ENCODE measurements at regions not wholly inside any gene's neighbourhood (a gene's known extent, or its start where the extent isn't known, plus 50 kb on each side); places are given as distances from the start of the nearest gene placed in this dataset.

DNA sequence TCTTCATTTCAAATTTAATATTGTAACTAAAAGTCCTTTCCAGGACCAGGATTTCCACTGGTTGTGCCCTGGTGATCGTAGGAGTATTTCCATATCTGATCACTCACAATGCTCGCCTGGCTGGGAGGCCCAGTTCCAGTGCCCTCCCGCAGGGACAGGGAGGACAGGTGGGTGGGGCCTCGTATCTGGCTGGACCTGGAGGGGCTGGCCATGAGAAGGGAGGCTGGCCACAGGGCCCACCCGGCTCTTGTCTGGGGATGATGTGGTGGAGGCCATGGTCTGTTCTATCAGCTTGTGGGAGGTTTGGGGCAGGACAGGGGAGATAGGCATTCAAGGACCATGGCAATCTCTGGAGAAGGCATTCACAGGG is 286.4 kb downstream of the GADD45G start:
- intact Hi-C loops (cut with DNase I, micrococcal nuclease): no loop called here
- ATAC-seq (no peak), DNase-seq (no peak)
- TF ChIP-seq, protein P1, sequence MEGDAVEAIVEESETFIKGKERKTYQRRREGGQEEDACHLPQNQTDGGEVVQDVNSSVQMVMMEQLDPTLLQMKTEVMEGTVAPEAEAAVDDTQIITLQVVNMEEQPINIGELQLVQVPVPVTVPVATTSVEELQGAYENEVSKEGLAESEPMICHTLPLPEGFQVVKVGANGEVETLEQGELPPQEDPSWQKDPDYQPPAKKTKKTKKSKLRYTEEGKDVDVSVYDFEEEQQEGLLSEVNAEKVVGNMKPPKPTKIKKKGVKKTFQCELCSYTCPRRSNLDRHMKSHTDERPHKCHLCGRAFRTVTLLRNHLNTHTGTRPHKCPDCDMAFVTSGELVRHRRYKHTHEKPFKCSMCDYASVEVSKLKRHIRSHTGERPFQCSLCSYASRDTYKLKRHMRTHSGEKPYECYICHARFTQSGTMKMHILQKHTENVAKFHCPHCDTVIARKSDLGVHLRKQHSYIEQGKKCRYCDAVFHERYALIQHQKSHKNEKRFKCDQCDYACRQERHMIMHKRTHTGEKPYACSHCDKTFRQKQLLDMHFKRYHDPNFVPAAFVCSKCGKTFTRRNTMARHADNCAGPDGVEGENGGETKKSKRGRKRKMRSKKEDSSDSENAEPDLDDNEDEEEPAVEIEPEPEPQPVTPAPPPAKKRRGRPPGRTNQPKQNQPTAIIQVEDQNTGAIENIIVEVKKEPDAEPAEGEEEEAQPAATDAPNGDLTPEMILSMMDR (IDR thresholded peaks at IDR 0.05): no peak
- no peaks in the 10 kb centered on the region for H3K36me3 ChIP-seq (ENCODE audit: low read depth)
- no peaks in the 10 kb centered on the region for H3K9me3 ChIP-seq
- no peak overlapping the region for H3K4me3 ChIP-seq
- peaks cover 2% of the 10 kb centered on the region for H3K4me1 ChIP-seq (ENCODE audit: low read depth)

DNA sequence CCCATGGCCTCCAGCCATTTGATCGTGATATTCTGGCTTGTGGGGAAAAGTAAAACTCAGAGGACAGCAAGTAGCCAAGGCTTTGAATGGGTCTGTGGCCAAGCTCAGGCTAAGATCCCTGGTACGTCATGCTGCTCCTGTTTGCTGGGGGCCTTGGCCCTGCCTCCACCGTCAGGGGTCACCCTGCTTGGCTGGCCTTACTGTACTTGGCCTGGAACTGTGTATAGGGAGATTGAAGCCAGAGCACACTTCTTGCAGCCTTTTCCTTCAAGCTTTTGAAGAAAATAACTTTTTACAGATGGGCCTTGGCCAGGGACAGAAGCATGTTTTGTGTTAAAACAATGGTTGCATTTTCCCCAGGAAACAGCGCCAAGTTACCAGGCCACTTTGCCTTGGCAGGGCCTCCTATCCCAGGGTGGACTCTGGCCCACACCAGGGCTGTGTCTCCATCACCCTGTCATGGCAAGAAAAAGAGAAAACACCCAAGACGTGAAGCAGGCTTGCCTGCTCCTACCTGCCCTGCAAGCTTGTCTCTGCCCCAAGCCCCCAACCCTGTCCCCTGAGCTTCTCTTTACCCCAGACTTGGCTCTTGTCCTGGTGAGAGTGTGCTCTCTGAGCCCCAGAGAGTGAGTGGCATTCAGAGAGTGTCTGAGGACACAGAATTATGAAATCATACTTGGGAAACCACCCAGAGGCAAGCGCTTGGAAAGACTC is 286.9 kb downstream of the GADD45G start:
- Histone ChIP-seq H3K36me3 (ENCODE audit: low read depth) (no peaks in the 10 kb centered on the region), H3K9me3 (no peaks in the 10 kb centered on the region), H3K4me1 (ENCODE audit: low read depth) (peaks cover 2% of the 10 kb centered on the region), H3K4me3 (no peak overlapping the region)
- TF ChIP-seq, protein P1 (IDR thresholded peaks at IDR 0.05): no peak
- ATAC-seq: peak; percentile 47
- DNase-seq: peak in 1 of 3 donors; percentile 31
- intact Hi-C loops (cut with DNase I, micrococcal nuclease): no loop called here

DNA sequence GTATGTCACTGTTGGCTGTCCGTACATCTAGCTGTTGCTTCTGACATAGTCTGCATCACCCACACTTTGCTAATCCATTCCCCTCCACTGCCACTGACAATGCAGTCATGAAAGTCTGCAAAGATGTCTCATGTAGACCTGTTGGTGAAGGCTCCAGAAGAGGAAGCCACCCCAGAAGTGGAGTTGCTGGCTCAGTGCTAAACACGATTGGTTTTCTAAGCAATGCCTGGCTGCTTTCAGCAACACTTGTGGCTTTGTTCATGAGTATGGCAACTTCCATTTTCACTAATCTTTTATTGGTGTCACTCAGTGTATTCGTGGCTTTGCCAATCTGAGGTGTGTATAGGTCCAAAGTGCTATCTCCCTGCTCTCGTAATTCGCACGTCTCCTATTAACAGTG is 288.1 kb downstream of the GADD45G start:
- Histone ChIP-seq H3K4me1 (ENCODE audit: low read depth) (peaks cover 2% of the 10 kb centered on the region), H3K4me3 (no peak overlapping the region), H3K36me3 (ENCODE audit: low read depth) (no peaks in the 10 kb centered on the region), H3K9me3 (no peaks in the 10 kb centered on the region)
- TF ChIP-seq, protein P1 (IDR thresholded peaks at IDR 0.05): no peak
- intact Hi-C loops (cut with DNase I, micrococcal nuclease): no loop called here
- no peak for DNase-seq
- ATAC-seq: no peak

DNA sequence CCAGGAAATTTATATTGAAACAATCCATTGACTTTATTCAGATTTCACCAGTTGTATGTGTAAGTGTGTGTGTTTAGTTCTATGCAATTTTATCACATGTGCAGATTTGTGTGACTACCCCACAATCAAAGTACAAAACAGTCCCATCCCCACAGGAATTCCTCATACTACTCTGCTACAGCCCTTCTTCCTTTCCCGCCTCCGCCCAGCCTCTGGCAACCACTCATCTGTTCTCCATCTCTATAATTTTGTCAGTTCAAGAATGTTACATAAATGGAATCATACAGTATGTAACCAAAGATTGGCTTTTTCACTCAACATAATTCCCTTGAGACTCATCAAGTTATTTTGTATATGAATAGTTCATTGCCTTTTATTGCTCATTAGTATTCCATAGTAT is 289.1 kb downstream of the GADD45G start:
- peaks cover 2% of the 10 kb centered on the region for H3K4me1 ChIP-seq (ENCODE audit: low read depth)
- H3K4me3 ChIP-seq: no peak overlapping the region
- intact Hi-C loops (cut with DNase I, micrococcal nuclease): no loop called here
- no peak for ATAC-seq
- no peaks in the 10 kb centered on the region for H3K36me3 ChIP-seq (ENCODE audit: low read depth)
- no peak for DNase-seq
- TF ChIP-seq, protein P1 (IDR thresholded peaks at IDR 0.05): no peak
- no peaks in the 10 kb centered on the region for H3K9me3 ChIP-seq

DNA sequence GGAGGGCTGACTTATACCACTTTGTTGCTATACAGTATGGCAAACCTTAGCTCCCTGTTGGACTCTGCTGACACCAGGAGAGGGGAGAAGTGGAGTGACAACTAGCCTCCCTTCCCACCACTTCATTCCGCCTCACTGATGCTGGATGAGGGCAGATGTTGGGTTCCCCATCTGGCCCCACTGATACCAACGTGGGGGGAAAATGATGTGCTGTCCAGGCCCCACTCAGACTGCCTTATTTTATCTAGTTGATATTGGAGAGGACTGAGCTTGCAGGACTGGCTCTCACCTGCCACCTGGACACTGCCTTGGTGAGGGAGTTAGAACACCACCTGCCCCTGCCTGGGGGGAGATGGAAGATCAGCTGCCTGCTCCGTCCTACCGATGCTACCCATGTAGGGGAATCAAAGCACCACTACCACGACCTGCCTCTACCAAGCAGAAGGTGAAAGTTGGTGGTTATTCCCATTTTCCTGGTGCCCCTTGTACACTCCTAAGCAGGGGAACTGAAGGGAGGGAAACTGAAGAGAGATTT is 292.1 kb downstream of the GADD45G start:
- intact Hi-C loops (cut with DNase I, micrococcal nuclease): no loop called here
- H3K36me3 ChIP-seq (ENCODE audit: low read depth): no peaks in the 10 kb centered on the region
- DNase-seq (no peak), ATAC-seq (no peak)
- no peaks in the 10 kb centered on the region for H3K4me1 ChIP-seq (ENCODE audit: low read depth)
- no peaks in the 10 kb centered on the region for H3K9me3 ChIP-seq
- TF ChIP-seq, protein P1 (IDR thresholded peaks at IDR 0.05): no peak
- no peak overlapping the region for H3K4me3 ChIP-seq
